Activated gamma-delta T cell treated with Interleukin-2 at 50 U/mL for 16 hours (primary cell): ENCODE measurements at regions not wholly inside any gene's neighbourhood (a gene's known extent, or its start where the extent isn't known, plus 50 kb on each side); places are given as distances from the start of the nearest gene placed in this dataset.
"Not testable (repeated sequence)": the region's sequence is repeated elsewhere in the genome, so short reads cannot be mapped to it uniquely, and the experiment has no call there.

Experiments used
- DNase-seq: peaks from one replicate; pipeline ENCODE4 v3.0.0-alpha.2; 2020

DNA sequence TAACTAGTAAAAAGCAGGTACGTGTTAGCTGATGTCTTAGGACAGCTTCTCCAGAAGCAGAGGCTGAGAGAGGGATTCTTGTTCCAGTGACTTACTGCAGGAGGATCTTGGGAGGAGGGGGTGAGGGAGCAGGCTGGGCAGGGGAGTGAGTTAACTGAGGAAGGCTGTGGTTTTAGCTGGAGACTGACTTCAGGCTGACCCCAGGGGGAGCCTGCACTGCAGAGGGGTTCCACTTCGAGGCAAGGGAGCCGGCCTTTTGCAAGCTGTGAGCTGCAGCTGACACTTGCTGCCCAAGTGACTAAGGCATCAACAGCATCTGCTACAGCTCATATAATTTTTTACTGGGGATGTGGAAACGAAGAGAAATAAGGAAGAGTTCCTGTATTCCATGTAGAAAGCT, 50.4 kb upstream of the SOD1 start:
- DNase-seq = no peak

DNA sequence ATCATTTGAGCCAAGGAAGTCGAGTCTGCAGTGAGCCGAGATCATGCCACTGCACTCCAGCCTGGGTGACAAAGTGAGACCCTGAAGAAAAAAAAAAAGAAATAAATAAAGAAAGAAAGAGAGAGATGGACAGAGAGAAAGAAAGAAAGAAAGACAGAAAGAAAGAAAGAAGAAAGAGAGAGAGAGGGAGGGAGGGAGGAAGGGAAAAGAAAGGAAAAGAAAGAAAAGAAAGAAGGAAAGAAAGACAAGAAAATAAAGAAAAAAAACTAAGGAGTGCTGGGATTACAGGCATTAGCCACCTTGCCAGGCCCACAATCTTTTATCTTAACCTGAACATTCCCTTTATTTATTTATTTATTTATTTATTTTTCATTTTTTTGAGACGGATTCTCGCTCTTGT, 51.7 kb upstream of the SOD1 start:
- DNase-seq = no peak

DNA sequence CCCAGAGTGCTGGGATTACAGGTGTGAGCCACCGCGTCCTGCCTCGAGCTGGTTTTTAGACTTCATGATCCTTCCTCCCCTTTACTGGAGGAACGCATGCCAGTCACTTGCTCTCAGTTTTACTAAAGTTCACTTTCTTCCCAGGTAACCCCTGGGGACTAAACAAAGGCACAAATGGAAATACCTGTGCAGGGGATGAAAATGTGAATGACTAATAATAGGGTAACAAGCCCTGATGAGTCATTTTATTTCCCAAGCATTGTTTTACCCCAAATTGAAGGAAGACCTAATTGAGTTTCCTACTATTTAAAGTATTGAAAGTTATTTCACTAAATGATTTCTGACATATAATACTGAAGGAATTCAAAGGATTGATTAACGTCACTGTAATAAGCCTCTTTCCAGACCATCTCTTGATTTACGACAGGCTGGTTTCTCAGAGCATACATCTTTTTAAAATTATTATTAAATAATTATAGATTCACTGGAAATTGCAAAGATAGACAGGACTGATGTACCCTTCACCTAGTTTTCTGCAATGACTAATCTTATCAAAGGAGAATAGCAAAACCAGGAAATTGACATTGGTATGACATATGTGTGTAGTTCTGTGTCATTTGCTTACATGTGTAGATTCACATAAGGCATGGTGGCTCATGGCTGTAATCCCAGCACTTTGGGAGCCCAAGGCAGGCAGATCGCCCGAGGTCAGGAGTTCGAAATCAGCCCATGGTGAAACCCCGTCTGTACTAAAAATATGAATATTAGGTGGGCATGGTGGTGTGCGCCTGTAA, 53.2 kb upstream of the SOD1 start:
- DNase-seq = no peak

DNA sequence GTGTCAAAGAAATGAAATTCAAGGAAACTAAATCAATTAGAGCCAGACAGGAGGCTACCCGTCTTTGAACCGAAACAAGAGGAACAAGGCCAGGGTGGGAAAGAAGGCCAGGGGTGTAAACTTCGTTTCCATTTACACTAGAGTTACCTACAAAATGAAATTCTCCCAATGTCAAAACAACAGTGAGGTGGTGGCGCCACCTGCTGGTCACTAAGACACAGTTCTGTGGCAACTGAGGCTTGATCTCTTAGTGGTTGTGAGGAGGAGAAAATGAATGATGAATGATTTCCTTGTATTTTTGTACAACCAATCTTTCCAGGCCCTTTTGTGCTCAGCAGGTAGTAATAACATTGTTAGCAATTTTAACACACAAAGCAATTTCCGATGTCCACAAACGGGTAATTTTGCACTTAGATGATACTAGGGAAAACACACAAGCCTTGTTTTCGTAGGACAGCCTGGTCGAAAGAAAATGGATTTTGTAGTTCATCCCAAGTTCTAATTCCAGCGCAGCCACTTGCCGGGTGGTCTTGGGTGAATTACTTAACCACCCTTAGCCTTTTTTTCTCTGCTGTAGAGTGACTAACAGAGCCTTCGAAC, 54.8 kb upstream of the SOD1 start:
- DNase-seq = peak; percentile 72

DNA sequence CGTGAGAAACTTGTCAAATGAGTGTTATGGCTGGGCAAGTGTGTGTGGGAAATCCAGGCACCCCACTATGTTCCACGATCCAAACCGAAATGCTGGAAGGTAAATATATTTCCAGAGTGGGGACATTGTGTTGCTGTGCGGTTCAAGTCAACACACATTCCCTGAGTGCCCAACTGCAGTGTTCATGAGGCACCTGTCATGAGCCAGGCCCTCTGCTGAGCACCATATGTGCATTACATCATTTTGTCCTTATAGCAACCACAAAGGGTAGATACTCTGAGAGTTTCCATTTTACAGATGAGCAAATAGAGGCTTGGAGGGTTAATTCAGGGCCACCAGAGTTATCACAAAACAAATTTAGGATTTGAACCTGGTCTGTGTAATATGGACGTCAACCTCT, 59.9 kb upstream of the SOD1 start:
- DNase-seq = no peak

DNA sequence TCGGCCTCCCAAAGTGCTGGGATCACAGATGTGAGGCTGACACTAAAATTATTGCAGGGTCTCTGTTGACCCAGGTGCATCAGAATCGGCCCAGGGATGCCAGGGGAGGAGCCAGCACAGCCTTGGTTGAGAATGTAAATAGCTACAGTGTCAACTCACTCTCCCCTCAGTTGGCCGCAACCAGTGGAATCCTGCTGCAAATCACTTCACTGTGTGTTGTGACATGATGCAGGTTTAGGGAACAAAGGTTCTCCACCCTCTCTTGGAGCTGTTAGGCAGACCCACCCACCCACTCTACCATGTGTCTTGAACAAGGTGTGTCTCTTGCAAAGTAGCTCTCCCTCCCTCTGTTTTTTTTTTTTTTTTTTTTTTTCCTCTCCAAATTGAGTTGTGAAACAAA, 60.5 kb upstream of the SOD1 start:
- no peak for DNase-seq

DNA sequence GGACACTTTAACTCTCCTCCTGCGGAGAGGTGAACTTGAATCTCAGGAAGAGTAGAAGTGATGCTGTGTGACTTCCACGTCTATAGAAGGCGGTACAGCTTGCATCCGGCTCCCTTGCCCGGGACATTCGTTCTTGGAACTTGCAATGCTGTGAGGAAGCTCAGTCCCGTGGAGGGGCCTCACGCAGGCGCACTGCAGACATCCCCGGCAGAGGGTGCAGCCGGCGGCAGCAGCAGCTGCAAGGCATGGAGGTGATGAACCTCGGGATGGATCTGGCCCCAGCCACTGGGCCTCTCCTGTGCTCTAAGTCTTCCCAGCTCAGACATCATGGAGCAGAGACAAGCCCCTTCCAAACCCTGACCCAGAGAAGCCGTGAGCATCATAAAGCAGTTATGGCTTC, 61.8 kb upstream of the SOD1 start:
- DNase-seq = no peak

DNA sequence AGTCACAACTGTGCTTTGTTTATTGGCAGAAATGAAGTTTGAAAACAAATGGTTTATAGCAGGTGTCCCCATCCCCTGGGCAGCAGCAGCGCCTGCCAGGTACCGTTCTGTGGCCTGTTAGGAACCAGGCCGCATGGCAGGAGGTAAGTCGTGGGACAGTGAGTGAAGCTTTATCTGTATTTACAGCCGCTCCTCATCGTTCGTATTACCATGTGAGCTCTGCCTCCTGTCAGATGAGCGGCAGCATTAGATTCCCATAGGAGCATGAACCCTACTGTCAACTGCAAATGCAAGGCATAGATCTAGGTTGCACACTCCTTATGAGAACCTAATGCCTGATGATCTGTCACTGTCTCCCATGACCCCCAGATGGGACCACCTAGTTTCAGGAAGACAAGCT, 63.4 kb upstream of the SOD1 start:
- DNase-seq = no peak

DNA sequence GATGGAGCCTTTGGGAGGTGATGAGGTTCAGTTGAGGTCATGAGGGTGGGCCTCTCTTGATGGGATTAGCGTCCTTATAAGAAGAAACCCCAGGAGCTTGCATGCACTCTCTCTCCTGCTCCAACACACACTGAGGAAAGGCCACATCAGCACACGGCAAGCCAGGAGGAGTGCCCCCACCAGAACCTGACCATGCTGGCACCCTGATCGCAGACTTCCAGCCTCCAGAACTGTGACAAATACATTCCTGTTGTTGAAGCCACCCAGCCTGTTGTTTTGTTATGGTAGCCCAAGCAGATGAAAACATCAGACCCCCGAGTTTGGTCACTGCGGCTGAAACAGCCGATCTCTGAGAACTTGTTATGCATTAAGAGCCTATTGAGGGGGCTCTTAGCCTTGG, 64.8 kb upstream of the SOD1 start:
- no peak for DNase-seq

DNA sequence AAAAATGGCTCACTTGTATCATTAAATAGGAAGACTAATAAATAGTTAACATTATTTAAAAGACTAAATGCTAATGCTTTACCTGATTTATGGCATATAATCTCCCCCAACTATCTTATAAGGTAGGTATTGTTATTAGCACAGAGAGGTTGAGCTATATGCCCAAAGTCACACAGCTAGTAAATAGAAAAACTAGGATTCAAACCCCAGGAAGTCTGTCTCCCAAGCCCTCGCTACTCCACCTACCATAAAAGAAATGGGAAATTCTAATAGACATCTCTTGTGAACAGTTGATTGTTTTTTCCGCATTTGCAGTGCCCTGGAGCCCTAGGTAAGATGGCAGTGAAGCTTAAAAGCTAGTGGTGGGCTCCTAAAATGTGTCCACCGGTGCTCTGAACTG, 65.2 kb upstream of the SOD1 start:
- DNase-seq = no peak

DNA sequence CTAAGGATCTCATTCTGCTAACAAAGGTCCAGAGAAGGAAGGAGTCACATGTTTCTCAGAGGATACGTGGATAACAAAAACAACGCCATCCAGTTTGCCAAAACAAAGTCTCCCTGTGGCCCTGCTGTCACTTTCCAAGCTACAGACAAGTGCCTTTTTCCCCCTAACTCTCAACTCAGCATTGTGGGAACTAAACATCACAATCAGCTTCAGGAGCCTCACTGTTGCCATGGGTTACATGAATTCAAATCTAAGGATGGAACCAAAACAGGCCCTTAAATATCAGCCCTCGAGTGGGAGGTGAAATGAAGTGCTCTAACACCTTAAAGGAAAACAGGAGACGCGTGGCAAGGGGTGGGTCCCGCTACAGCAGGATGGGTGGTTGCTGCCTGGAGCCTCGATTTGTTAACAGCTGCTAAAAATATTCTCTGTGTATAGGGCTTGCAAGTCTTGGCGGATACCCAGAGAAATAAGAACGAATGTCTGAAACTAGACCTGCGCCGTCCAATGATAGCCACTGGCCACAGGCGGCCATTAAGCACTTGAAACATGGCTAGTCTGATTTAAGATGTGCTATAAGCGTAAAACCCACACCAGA, 66.4 kb upstream of the SOD1 start:
- DNase-seq = no peak

DNA sequence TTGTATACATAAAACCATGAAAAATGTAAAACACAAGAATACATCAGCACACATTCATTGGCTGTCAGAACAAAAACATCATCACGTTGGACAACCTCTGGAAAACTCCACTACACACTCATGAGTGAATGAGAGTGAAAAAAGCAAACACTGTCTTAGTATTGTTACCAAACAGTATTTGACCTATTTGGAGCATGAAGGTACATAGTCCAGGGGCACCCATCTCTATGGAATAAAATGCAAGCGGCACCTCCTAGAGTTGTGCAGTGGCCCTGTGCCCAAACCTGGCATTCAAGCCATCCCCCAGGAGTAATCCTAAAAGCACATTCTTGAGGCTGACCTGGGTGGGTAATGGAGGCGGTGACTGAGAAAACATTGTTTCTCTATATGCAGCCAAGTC, 67.0 kb upstream of the SOD1 start:
- no peak for DNase-seq

DNA sequence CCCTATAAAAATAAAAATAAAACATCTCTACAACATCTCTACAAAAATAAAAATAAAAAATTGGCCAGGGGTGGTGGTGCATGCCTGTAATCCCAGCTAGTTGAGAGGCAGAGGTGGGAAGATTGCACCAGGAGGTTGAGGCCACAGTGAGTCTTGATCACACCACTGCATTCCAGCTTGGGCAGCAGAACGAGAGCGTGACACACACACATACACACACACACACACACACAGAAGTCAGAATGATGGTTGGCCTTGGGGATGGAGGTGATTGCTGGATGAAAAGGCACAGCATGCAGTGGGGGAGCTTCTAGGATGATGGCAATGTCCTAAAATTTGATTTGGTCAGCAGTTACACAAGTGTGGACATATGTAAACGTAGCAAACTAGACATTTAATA, 69.7 kb upstream of the SOD1 start:
- no peak for DNase-seq

DNA sequence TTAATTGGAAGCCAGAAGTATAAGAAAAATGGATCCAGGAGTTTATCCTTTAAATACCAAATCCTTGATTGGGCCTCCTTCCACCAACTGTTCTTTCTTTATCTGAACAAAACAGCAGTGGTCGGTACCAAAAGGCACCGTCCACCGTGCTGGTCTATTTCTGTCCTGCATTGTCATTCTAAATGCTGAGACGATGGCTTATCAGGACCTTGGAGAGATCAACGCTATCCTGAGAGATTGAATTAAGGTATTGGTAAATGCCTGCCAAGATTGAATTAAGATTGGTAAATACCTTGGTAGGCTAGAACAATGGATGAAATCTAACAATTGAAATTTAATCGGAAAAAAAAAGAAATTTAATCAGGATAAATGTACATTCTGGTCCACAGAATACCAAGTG, 73.4 kb upstream of the SOD1 start:
- no peak for DNase-seq

DNA sequence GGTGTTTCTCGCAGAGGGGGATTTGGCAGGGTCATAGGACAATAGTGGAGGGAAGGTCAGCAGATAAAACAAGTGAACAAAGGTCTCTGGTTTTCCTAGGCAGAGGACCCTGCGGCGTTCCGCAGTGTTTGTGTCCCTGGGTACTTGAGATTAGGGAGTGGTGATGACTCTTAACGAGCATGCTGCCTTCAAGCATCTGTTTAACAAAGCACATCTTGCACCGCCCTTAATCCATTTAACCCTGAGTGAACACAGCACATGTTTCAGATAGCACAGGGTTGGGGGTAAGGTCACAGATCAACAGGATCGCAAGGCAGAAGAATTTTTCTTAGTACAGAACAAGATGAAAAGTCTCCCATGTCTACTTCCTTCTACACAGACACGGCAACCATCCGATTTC, 75.6 kb upstream of the SOD1 start:
- DNase-seq = not testable (repeated sequence)

DNA sequence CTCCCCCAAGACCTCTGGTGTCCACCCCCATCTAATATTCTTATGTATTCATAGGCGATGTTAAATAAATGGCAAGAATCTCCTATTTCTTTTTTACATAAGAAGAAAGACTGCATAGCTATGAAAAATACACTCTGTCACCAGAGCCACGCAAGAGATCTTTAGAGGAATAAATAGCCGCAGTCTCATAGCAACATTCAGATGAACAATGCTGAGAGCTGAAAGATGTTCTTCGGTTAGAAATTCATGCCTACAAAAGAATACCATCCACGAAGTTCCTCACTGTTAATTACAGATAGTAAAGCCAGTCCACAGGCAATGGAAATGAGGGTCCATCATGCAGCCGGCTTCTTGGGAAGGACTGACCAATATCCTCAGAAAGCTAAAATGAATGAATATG, 76.0 kb upstream of the SOD1 start:
- no peak for DNase-seq

DNA sequence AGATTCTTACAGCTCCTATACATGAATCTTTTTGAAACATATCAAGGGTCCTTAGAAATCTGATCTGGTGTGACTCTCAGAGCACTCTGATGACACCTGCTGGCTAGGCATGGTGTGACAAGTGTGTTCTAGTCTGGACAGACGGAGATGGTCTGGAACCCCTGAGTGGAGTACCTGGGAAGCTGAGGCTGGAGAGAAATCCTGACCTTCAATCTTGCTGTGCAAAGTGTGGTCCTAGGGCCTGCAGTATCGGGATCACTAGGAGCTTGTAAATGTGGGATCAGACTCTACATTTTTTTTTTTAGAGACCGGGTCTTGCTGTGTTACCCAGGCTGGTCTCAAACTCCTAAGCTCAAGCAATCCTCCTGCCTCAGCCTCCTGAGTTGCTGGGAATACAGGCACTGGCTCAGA, 78.6 kb upstream of the SOD1 start:
- peak; percentile 71 for DNase-seq

DNA sequence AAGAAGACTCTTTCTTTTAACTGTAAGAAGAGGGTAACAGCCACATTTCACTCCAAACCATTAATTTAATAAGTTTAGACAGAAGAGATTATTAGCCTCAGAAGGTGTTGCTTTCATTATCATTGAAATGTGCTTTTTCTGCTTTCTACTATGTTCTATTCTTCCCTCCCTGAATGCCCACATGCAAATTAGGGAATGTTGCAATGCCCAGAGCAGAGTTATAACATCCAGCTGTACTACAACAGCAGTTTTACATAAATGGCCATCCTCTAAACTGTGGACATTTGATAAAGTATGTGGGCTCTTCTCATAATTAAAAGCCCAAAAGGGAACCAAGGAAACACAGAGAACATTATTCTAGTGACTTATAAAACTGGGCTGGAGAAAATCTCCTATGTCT, 82.2 kb upstream of the SOD1 start:
- no peak for DNase-seq

DNA sequence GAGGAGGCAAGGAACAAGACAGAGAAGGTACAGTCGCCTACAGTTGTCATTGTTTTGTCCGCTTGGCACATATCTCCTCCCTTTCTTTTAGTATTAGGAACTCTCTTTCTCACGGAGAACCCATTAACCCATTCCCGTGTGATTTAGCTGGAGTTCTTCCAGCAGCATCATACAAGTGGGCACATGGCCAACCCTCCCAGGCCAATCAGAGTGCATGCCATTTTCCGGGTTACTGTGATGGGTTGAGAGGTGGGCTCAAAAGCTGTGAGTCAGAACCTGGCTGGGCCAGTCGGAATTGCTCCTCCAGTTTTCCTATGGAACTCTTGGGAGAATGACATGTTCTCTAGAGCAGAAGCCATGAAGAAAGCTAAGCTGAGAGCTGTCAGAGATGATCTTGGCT, 83.1 kb upstream of the SOD1 start:
- DNase-seq = no peak

DNA sequence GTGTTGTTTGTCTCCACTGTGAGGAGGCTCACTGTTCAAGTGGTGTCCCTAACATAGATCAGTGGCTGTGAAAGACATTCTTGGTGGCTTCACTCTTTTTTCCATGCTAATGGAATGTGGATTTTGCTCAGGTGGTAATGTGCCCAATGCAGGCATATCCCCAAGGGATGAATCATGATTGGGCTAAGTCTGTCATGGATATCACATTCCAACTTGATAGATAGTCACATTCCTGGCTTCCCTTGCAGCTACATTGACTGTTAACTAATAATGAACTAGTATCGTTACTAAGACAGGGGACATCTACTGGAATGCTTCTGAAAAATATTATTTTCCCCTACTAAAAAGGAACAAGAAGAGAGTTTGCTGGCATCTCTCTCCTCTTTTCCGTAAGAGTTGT, 86.3 kb upstream of the SOD1 start:
- DNase-seq = no peak

DNA sequence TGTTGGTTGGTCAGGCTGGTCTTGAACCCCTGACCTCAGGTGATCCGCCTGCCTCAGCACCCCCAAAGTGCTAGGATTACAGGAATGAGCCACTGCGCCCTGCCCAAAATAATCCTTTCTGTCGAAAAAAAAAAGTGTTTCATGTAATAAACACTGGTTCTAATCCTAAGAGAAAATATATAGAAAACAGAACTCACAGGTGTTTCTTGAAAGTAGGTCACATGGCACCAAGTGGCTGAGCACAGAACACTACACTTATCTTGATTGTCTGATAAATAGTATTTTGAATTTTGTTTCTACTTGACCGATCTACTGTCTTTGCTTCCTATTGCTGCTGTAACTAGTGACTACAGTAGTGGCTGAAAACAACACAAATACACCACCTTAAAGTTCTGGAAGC, 87.6 kb upstream of the SOD1 start:
- no peak for DNase-seq

DNA sequence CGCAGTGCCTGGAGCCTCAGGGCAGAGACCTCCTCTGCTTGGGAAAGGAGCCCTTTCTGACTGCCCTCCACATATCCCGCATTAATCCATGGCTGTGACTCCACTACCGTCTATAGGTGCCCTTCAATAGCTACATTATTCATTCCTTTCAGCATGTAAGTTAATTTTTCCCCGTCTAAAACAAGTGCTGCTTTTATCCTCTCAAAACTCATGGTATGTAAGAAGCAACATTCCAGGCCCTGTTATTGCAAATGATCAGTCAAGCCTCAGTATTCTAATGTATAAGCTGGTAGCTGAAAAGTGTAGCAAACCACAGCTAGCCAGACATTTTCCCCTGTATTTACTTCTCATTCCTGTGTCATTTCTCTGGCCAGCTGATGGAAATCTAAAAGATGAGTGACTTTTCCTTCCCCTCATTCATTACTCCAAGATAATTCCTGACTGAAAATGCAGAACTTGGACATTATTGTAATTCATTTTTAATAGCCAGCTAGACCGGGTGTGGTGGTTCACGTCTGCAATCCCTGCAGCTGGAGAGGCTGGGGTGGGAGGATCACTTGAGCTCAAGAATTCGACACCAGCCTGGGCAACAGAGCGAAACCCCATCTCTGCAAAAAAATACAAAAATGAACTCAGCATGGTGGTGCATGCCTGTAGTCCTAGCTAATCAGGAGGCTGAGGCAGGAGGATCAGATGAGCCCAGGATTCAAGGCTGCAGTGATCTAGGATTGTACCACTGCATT, 88.5 kb upstream of the SOD1 start:
- DNase-seq = no peak

DNA sequence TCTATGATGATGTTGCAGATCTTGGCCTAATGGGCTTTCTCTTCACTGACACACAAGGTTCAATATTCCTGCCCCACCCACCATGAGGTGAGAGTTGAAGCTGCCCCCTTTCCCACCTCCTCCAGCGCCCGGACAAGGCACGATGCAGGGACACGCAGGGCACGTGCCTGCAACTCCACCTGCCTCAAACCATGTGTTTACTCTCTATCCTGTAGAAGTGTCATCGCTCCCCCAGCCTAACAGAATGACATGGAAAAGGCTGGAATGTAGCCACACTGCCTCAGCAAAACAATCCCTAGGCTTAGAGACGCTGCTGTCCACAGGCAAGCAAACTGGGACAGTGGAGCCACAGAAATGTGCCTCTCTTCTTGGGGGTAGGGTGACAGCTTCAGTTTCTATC, 92.9 kb upstream of the SOD1 start:
- no peak for DNase-seq

DNA sequence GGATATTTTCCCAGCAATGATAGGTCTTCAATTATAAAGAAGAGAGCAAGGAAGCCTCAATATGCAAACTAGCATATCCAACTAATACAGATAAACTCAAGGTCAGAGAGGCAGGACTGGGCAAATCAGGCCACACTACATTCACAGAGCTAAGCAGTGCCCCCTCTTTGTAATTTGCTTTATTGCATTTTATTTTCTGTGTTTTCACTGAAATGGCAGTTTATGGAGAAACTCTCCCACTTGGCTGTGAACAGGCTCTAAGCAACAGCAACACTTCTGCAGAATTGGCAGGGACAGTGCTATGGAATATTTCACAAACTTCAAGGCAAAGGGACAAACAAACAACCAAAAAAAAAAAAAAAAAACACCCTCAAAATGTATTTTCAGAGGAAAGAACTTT, 93.4 kb upstream of the SOD1 start:
- no peak for DNase-seq
